ENCODE measurements at regions not wholly inside any gene's neighbourhood (a gene's known extent, or its start where the extent isn't known, plus 50 kb on each side); places are given as distances from the start of the nearest gene placed in this dataset.

GRCh38 chr13:102960959-102961358, 105.3 kb downstream of the SLC10A2 start:
- Histone ChIP-seq H3K9me2 (replicated peaks; ENCODE audit: insufficient read depth, low read length) (no peaks in the 10 kb centered on the region), H4K20me1 (ENCODE audit: insufficient read depth, low read length) (no peaks in the 10 kb centered on the region), H3K36me3 (replicated peaks; ENCODE audit: insufficient read depth, low read length) (no peaks in the 10 kb centered on the region), H3K4me2 (ENCODE audit: low read depth, low read length) (no peak overlapping the region), H3K79me2 (ENCODE audit: low read length) (no peaks in the 10 kb centered on the region), H2AFZ (ENCODE audit: low read length) (no peak overlapping the region), H3K27ac (ENCODE audit: low read length) (no peak overlapping the region), H3K9ac (ENCODE audit: low read length) (no peak overlapping the region), H3K4me3 (ENCODE audit: low read length) (no peak overlapping the region), H3K27me3 (replicated peaks; ENCODE audit: insufficient read depth, low read length) (no peaks in the 10 kb centered on the region), H3K9me3 (replicated peaks; ENCODE audit: insufficient read depth, low read length) (no peaks in the 10 kb centered on the region), H3F3A (ENCODE audit: insufficient read depth, low read length) (no peaks in the 10 kb centered on the region), H3K4me1 (ENCODE audit: low read length) (no peaks in the 10 kb centered on the region)
- DNase-seq: no peak
- TF ChIP-seq CTCF (IDR thresholded peaks at IDR 0.05; ENCODE audit: low read length) (no peak), EZH2 (optimal IDR thresholded peaks at IDR 0.05; ENCODE audit: low read depth, low read length) (no peak), EZH2phosphoT487 (IDR thresholded peaks at IDR 0.05; ENCODE audit: low read length) (no peak)

GRCh38 chr13:102956449-102956848, 109.8 kb downstream of the SLC10A2 start:
- no peaks in the 10 kb centered on the region for H3F3A ChIP-seq (ENCODE audit: insufficient read depth, low read length)
- no peak for DNase-seq
- H3K9ac ChIP-seq (ENCODE audit: low read length): no peak overlapping the region
- no peaks in the 10 kb centered on the region for H3K9me3 ChIP-seq (replicated peaks; ENCODE audit: insufficient read depth, low read length)
- H3K4me3 ChIP-seq (ENCODE audit: low read length): no peak overlapping the region
- H4K20me1 ChIP-seq (ENCODE audit: insufficient read depth, low read length): no peaks in the 10 kb centered on the region
- no peak overlapping the region for H3K27ac ChIP-seq (ENCODE audit: low read length)
- no peak overlapping the region for H3K4me2 ChIP-seq (ENCODE audit: low read depth, low read length)
- H3K27me3 ChIP-seq (replicated peaks; ENCODE audit: insufficient read depth, low read length): no peaks in the 10 kb centered on the region
- TF ChIP-seq EZH2phosphoT487 (IDR thresholded peaks at IDR 0.05; ENCODE audit: low read length) (no peak), CTCF (IDR thresholded peaks at IDR 0.05; ENCODE audit: low read length) (no peak), EZH2 (optimal IDR thresholded peaks at IDR 0.05; ENCODE audit: low read depth, low read length) (no peak)
- H3K79me2 ChIP-seq (ENCODE audit: low read length): no peaks in the 10 kb centered on the region
- no peaks in the 10 kb centered on the region for H3K36me3 ChIP-seq (replicated peaks; ENCODE audit: insufficient read depth, low read length)
- no peaks in the 10 kb centered on the region for H3K9me2 ChIP-seq (replicated peaks; ENCODE audit: insufficient read depth, low read length)
- H2AFZ ChIP-seq (ENCODE audit: low read length): no peak overlapping the region
- no peaks in the 10 kb centered on the region for H3K4me1 ChIP-seq (ENCODE audit: low read length)

- H2AFZ ChIP-seq (ENCODE audit: low read length): no peak overlapping the region
- H3K27ac ChIP-seq (ENCODE audit: low read length): no peak overlapping the region
- no peak overlapping the region for H3K4me2 ChIP-seq (ENCODE audit: low read depth, low read length)
- H3K36me3 ChIP-seq (replicated peaks; ENCODE audit: insufficient read depth, low read length): no peaks in the 10 kb centered on the region
- H3K27me3 ChIP-seq (replicated peaks; ENCODE audit: insufficient read depth, low read length): no peaks in the 10 kb centered on the region
- no peak overlapping the region for H3K9ac ChIP-seq (ENCODE audit: low read length)
- no peaks in the 10 kb centered on the region for H3K4me1 ChIP-seq (ENCODE audit: low read length)
- no peak for TF ChIP-seq EZH2phosphoT487 (IDR thresholded peaks at IDR 0.05; ENCODE audit: low read length)
- TF ChIP-seq EZH2 (optimal IDR thresholded peaks at IDR 0.05; ENCODE audit: low read depth, low read length): no peak
- TF ChIP-seq CTCF (IDR thresholded peaks at IDR 0.05; ENCODE audit: low read length): no peak
- H3K9me2 ChIP-seq (replicated peaks; ENCODE audit: insufficient read depth, low read length): no peaks in the 10 kb centered on the region
- H4K20me1 ChIP-seq (ENCODE audit: insufficient read depth, low read length): no peaks in the 10 kb centered on the region
- no peak for DNase-seq
- H3K9me3 ChIP-seq (replicated peaks; ENCODE audit: insufficient read depth, low read length): no peaks in the 10 kb centered on the region
- no peak overlapping the region for H3K4me3 ChIP-seq (ENCODE audit: low read length)
- H3F3A ChIP-seq (ENCODE audit: insufficient read depth, low read length): no peaks in the 10 kb centered on the region
- H3K79me2 ChIP-seq (ENCODE audit: low read length): no peaks in the 10 kb centered on the region
These were observed 108.5 kb downstream of the ERCC5 start for GRCh38 chr13:102954350-102954749.
